ENCODE measurements at regions not wholly inside any gene's neighbourhood (a gene's known extent, or its start where the extent isn't known, plus 50 kb on each side); places are given as distances from the start of the nearest gene placed in this dataset.
"Not testable (repeated sequence)": the region's sequence is repeated elsewhere in the genome, so short reads cannot be mapped to it uniquely, and the experiment has no call there.

DNA sequence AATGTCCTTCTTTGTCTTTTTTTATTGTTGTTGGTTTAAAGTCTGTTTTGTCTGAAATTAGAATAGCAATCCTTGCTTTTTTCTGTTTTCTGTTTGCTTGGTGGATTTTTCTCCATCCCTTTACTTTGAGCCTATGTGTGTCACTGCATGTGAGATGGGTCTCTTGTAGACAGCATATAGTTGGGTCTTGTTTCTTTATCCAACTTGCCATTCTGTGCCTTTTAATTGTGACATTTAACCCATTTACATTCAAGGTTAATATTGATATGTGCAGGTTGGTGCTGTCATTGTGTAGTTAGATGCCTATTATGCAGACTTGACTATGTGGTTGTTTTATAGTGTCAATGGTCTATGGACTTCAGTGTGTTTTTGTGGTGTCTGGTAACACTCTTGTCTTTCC lies 197.5 kb upstream of the FN1 start:
- Histone ChIP-seq H3K27ac (replicated peaks) (no peak overlapping the region), H3K4me3 (replicated peaks; ENCODE audit: insufficient read depth, low read length) (no peak overlapping the region), H3K27me3 (ENCODE audit: insufficient read depth, poor library complexity, severe bottlenecking) (no peaks in the 10 kb centered on the region)
- TF ChIP-seq GABPA (IDR thresholded peaks at IDR 0.05; ENCODE audit: low read depth) = no peak
- TF ChIP-seq, protein P1, sequence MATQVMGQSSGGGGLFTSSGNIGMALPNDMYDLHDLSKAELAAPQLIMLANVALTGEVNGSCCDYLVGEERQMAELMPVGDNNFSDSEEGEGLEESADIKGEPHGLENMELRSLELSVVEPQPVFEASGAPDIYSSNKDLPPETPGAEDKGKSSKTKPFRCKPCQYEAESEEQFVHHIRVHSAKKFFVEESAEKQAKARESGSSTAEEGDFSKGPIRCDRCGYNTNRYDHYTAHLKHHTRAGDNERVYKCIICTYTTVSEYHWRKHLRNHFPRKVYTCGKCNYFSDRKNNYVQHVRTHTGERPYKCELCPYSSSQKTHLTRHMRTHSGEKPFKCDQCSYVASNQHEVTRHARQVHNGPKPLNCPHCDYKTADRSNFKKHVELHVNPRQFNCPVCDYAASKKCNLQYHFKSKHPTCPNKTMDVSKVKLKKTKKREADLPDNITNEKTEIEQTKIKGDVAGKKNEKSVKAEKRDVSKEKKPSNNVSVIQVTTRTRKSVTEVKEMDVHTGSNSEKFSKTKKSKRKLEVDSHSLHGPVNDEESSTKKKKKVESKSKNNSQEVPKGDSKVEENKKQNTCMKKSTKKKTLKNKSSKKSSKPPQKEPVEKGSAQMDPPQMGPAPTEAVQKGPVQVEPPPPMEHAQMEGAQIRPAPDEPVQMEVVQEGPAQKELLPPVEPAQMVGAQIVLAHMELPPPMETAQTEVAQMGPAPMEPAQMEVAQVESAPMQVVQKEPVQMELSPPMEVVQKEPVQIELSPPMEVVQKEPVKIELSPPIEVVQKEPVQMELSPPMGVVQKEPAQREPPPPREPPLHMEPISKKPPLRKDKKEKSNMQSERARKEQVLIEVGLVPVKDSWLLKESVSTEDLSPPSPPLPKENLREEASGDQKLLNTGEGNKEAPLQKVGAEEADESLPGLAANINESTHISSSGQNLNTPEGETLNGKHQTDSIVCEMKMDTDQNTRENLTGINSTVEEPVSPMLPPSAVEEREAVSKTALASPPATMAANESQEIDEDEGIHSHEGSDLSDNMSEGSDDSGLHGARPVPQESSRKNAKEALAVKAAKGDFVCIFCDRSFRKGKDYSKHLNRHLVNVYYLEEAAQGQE (IDR thresholded peaks at IDR 0.05; ENCODE audit: insufficient replicate concordance, low read depth) = no peak
- TF ChIP-seq POLR2AphosphoS5 (IDR thresholded peaks at IDR 0.05; ENCODE audit: low read depth) = no peak
- TF ChIP-seq, protein P2, sequence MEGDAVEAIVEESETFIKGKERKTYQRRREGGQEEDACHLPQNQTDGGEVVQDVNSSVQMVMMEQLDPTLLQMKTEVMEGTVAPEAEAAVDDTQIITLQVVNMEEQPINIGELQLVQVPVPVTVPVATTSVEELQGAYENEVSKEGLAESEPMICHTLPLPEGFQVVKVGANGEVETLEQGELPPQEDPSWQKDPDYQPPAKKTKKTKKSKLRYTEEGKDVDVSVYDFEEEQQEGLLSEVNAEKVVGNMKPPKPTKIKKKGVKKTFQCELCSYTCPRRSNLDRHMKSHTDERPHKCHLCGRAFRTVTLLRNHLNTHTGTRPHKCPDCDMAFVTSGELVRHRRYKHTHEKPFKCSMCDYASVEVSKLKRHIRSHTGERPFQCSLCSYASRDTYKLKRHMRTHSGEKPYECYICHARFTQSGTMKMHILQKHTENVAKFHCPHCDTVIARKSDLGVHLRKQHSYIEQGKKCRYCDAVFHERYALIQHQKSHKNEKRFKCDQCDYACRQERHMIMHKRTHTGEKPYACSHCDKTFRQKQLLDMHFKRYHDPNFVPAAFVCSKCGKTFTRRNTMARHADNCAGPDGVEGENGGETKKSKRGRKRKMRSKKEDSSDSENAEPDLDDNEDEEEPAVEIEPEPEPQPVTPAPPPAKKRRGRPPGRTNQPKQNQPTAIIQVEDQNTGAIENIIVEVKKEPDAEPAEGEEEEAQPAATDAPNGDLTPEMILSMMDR (IDR thresholded peaks at IDR 0.05; ENCODE audit: insufficient read depth, low read length) = no peak
- no peak for TF ChIP-seq SPI1 (IDR thresholded peaks at IDR 0.05; ENCODE audit: borderline replicate concordance, low read depth)
- DNase-seq (ENCODE audit: low read depth in 1 of 2, low spot score in 1 of 2) = no peak

DNA sequence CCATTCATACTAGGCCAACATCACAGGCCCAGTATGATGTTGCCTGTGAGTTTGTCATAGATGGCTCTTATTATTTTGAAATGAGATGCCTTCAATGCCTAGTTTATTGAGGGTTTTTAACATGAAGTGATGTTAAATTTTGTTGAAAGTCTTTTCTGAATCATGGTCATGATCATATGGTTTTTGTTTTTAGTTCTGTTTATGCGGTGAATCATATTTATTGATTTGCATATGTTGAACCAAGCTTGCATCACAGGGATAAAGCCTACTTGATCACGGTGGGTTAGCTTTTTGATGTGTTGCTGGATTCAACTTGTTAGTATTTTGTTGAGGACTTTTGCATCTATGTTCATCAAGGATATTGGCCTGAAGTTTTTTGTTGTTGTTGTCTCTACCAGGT lies 195.8 kb upstream of the FN1 start:
- Histone ChIP-seq H3K27me3 (ENCODE audit: insufficient read depth, poor library complexity, severe bottlenecking) (no peaks in the 10 kb centered on the region), H3K4me3 (replicated peaks; ENCODE audit: insufficient read depth, low read length) (no peak overlapping the region), H3K27ac (replicated peaks) (no peak overlapping the region)
- TF ChIP-seq, protein P2 (IDR thresholded peaks at IDR 0.05; ENCODE audit: insufficient read depth, low read length) = no peak
- no peak for TF ChIP-seq GABPA (IDR thresholded peaks at IDR 0.05; ENCODE audit: low read depth)
- TF ChIP-seq, protein P1 (IDR thresholded peaks at IDR 0.05; ENCODE audit: insufficient replicate concordance, low read depth) = no peak
- no peak for TF ChIP-seq POLR2AphosphoS5 (IDR thresholded peaks at IDR 0.05; ENCODE audit: low read depth)
- no peak for DNase-seq (ENCODE audit: low read depth in 1 of 2, low spot score in 1 of 2)

DNA sequence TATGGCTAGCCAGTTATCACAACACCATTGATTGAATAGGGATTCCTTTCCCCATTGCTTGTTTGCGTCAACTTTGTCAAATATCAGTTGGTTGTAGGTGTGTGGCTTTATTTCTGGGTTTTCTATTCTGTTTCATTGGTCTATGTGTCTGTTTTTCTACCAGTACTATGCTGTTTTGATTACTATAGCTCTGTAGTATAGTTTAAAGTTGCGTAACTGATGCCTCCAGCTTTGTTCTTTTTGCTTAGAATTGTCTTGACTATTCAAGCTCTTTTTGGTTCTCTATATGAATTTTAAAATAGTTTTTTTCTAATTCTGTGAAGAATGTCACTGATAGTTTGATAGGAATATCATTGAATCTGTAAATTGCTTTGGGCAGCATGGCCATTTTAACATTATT lies 194.9 kb upstream of the FN1 start:
- not testable (repeated sequence) for DNase-seq (ENCODE audit: low read depth in 1 of 2, low spot score in 1 of 2); H3K27me3 ChIP-seq (ENCODE audit: insufficient read depth, poor library complexity, severe bottlenecking); H3K27ac ChIP-seq (replicated peaks); H3K4me3 ChIP-seq (replicated peaks; ENCODE audit: insufficient read depth, low read length)

DNA sequence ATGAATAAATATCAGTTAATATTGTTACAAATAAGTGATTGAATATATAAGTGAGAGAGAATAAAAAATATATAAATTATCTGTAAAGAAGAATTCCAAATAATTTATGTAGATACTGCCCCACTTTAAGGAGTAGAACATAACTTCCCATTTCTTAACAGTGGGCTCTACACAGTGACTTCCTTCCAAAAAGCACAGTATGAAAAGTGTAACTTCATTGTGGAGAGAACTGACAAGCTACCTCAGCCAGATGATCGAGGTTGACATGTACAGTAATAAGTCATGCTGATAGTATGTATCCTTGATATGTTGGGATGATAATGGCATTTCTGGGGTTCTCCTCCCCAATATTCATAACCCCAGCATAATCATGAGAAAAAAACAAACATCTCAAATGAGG lies 191.9 kb upstream of the FN1 start:
- H3K27ac ChIP-seq (replicated peaks) = no peak overlapping the region
- H3K4me3 ChIP-seq (replicated peaks; ENCODE audit: insufficient read depth, low read length) = no peak overlapping the region
- DNase-seq (ENCODE audit: low read depth in 1 of 2, low spot score in 1 of 2) = no peak
- TF ChIP-seq SPI1 (IDR thresholded peaks at IDR 0.05; ENCODE audit: borderline replicate concordance, low read depth) = no peak
- TF ChIP-seq, protein P1 (IDR thresholded peaks at IDR 0.05; ENCODE audit: insufficient replicate concordance, low read depth) = no peak
- TF ChIP-seq POLR2AphosphoS5 (IDR thresholded peaks at IDR 0.05; ENCODE audit: low read depth) = no peak
- TF ChIP-seq, protein P2 (IDR thresholded peaks at IDR 0.05; ENCODE audit: insufficient read depth, low read length) = no peak
- no peak for TF ChIP-seq GABPA (IDR thresholded peaks at IDR 0.05; ENCODE audit: low read depth)
- no peaks in the 10 kb centered on the region for H3K27me3 ChIP-seq (ENCODE audit: insufficient read depth, poor library complexity, severe bottlenecking)

Data from HL-60 (cell line).